NCI-H345 treated with DMSO at 0.1 percent for 48 hours (cell line): ENCODE measurements at regions not wholly inside any gene's neighbourhood (a gene's known extent, or its start where the extent isn't known, plus 50 kb on each side); places are given as distances from the start of the nearest gene placed in this dataset.
"Not testable (repeated sequence)": the region's sequence is repeated elsewhere in the genome, so short reads cannot be mapped to it uniquely, and the experiment has no call there.

ENCODE experiments used
- DNase-seq: peaks from one replicate; lab custom pipeline; 2025; ENCODE audit not compliant: unreplicated experiment; lab: John Stamatoyannopoulos, UW

GRCh38 chrX:92283308-92283707, 504.1 kb downstream of the PCDH11X start:
- no peak for DNase-seq

- not testable (repeated sequence) for DNase-seq
These were observed 518.9 kb downstream of the PCDH11X start for GRCh38 chrX:92298067-92298466.

DNA sequence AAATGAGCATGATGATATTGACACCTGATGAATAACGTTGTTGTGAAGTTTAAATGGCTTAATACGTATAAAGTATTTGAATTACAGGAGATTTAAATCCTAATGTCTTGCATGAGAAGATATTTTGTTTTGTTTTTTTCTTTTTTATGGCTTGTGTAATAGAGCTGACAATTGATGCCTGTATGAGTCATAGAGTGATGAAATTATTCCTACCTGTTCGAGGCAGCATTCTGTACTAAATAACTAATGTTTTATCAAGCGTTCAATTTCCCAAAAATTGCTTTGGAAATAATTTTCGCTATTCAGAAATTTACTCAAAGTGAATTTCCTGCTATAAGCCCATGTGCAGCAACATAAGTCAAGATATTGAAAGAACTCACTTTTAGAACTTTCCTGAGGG, 554.0 kb downstream of the PCDH11X start:
- DNase-seq = not testable (repeated sequence)

DNA sequence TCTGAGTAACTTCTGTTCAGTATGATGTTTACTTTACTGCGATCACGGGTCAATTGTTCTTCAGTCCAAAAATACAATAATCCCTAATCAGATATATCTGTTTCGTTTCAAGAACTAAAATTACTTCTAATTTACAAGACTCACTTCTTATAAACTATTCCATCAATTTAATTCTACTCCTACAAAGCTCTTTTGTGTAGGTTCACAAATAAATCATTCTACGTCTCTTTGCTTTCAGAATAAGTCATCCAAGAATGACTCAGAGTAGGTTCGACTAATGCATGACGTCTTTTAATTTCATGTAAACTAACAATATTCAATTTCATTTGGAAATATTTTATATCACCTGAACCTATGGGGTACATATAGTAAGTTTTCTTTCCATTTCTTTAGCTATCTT, 571.9 kb downstream of the PCDH11X start:
- DNase-seq = not testable (repeated sequence)

DNA sequence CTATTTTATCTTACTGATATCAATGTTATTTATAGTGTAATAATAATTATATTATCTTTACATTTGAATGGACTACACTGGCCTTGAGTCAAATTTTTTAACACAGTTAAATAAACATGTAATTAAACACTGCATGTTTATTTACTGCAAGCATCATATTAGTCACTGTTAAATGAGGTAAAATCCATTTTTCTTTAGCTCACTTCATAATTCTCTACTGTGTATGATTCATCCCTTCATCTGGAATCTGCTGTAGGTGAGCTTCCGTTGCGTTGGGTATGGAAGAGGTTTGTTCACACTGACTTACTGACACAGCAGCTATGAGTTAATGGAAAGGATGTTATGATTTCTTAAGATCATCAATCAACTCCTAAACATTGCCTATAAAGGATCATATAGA, 572.3 kb downstream of the PCDH11X start:
- DNase-seq = no peak
